Caco-2 (cell line): ENCODE measurements at regions not wholly inside any gene's neighbourhood (a gene's known extent, or its start where the extent isn't known, plus 50 kb on each side); places are given as distances from the start of the nearest gene placed in this dataset.
A peak's percentile ranks its signal among the peaks of the same experiment; 100 is the strongest.
"Not testable (repeated sequence)": the region's sequence is repeated elsewhere in the genome, so short reads cannot be mapped to it uniquely, and the experiment has no call there.

Experiments used
- BruUV-seq: library from RNA; stranded (reverse); fragments of 400-500 nt; replicated peaks from 2 replicates; lab custom pipeline; 2021; lab: Mats Ljungman, UMichigan
- CTCF ChIA-PET: fragments of 300-600 bp; sonication (Branson Sonifier 250); formaldehyde crosslinking; loops from one replicate; lab custom pipeline; 2022; ENCODE audit warnings: antibody characterized with exemption; lab: Charles Lee
- POLR2A ChIA-PET: fragments of 300-600 bp; sonication (Branson Sonifier 250); formaldehyde crosslinking; loops from one replicate; lab custom pipeline; 2022; ENCODE audit warnings: antibody characterized with exemption; lab: Charles Lee
- DNase-seq, 2 experiments: peaks; one replicate each; pipeline versions ENCODE4 v3.0.0 to v3.0.0-alpha.2; 2020 to 2022
- H3K27me3 ChIP-seq: replicated peaks from 2 replicates; pipeline ENCODE4 v1.6.0; 2011; ENCODE audit warnings: low read length; ENCODE audit not compliant: control insufficient read depth, insufficient read depth
- H3K36me3 ChIP-seq: 2 replicates; pipeline ENCODE4 v1.5.1; 2011; ENCODE audit warnings: low read length; ENCODE audit not compliant: control insufficient read depth, insufficient read depth
- H3K4me1 ChIP-seq: fragments of 250-450 bp; sonication (Bioruptor Pico); 2 replicates; pipeline ENCODE4 v1.5.1; 2020; ENCODE audit warnings: mild to moderate bottlenecking
- H3K4me3 ChIP-seq: 2 replicates; pipeline ENCODE4 v1.5.1; 2011; ENCODE audit warnings: low read depth, mild to moderate bottlenecking, control low read depth, low read length
- H3K9me3 ChIP-seq: fragments of 250-450 bp; sonication (Bioruptor Pico); 2 replicates; pipeline ENCODE4 v1.5.1; 2020; ENCODE audit warnings: mild to moderate bottlenecking, moderate library complexity
- H3K27ac Mint-ChIP-seq: one replicate; pipeline ENCODE4 v1.8.0; 2022; ENCODE audit warnings: mixed read lengths; ENCODE audit not compliant: unreplicated experiment
- H3K27me3 Mint-ChIP-seq: one replicate; pipeline ENCODE4 v1.8.0; 2022; ENCODE audit warnings: mixed read lengths; ENCODE audit not compliant: insufficient read depth, unreplicated experiment
- H3K36me3 Mint-ChIP-seq: one replicate; pipeline ENCODE4 v1.8.0; 2022; ENCODE audit warnings: mild to moderate bottlenecking, mixed read lengths; ENCODE audit not compliant: insufficient read depth, unreplicated experiment
- H3K4me1 Mint-ChIP-seq: one replicate; pipeline ENCODE4 v1.8.0; 2022; ENCODE audit warnings: low read depth, mixed read lengths; ENCODE audit not compliant: unreplicated experiment
- H3K4me3 Mint-ChIP-seq: one replicate; pipeline ENCODE4 v1.8.0; 2022; ENCODE audit warnings: mild to moderate bottlenecking, moderate library complexity, mixed read lengths; ENCODE audit not compliant: unreplicated experiment
- H3K9me3 Mint-ChIP-seq: one replicate; pipeline ENCODE4 v1.8.0; 2022; ENCODE audit warnings: mixed read lengths; ENCODE audit not compliant: unreplicated experiment
- CTCF ChIP-seq, 2 experiments: fragments of 200-600 bp in 1 of 2; IDR thresholded peaks; 1 replicate in 1 of 2; 2 replicates in 1 of 2; pipeline versions ENCODE4 v1.5.1 to v1.8.0; 2011 to 2022; ENCODE audit warnings: antibody characterized with exemption in 1 of 2, control low read depth in 1 of 2, inconsistent platforms in 1 of 2, low read depth in 1 of 2, low read length in 1 of 2, mild to moderate bottlenecking in 1 of 2, moderate library complexity in 1 of 2; ENCODE audit not compliant: insufficient read depth in 1 of 2, severe bottlenecking in 1 of 2, unreplicated experiment in 1 of 2
- intact Hi-C: fragments of 100-400 bp; cut with micrococcal nuclease; formaldehyde crosslinking; loops from one replicate; pipeline ENCODE4 v1.10.0; 2022; ENCODE audit not compliant: unreplicated experiment

- no peaks in the 10 kb centered on the region for H3K9me3 ChIP-seq
- no peak overlapping the region for H3K4me3 Mint-ChIP-seq
- no peaks in the 10 kb centered on the region for H3K36me3 ChIP-seq
- no peak overlapping the region for H3K27ac Mint-ChIP-seq
- POLR2A ChIA-PET = no interaction called here
- H3K4me3 ChIP-seq = no peak overlapping the region
- no peaks in the 10 kb centered on the region for H3K9me3 Mint-ChIP-seq
- no peaks in the 10 kb centered on the region for H3K4me1 Mint-ChIP-seq
- DNase-seq = no peak
- CTCF ChIA-PET = no interaction called here
- TF ChIP-seq CTCF (IDR thresholded peaks at IDR 0.05; ENCODE audit: insufficient read depth in 1 of 2, low read depth in 1 of 2, low read length in 1 of 2, severe bottlenecking in 1 of 2, unreplicated experiment in 1 of 2) = no peak
- intact Hi-C loops = no loop called here
- H3K4me1 ChIP-seq = no peaks in the 10 kb centered on the region
- H3K27me3 Mint-ChIP-seq = peaks cover 18% of the 10 kb centered on the region
- H3K36me3 Mint-ChIP-seq = no peaks in the 10 kb centered on the region
- no TSS peak for BruUV-seq
- H3K27me3 ChIP-seq = no peaks in the 10 kb centered on the region; the same call in 1 of the 2 replicates
Measured at GRCh38 chrX:104376937-104377336, 122.2 kb upstream of the ESX1 start.

GRCh38 chrX:104372547-104372946, 117.8 kb upstream of the ESX1 start:
- peaks cover 7% of the 10 kb centered on the region for H3K27me3 Mint-ChIP-seq
- no peak overlapping the region for H3K4me3 Mint-ChIP-seq
- intact Hi-C loops = no loop called here
- Histone ChIP-seq H3K4me1 (no peaks in the 10 kb centered on the region), H3K4me3 (no peak overlapping the region), H3K9me3 (no peaks in the 10 kb centered on the region), H3K36me3 (no peaks in the 10 kb centered on the region), H3K27me3 (no peaks in the 10 kb centered on the region)
- CTCF ChIA-PET = no interaction called here
- no TSS peak for BruUV-seq
- H3K27ac Mint-ChIP-seq = no peak overlapping the region
- POLR2A ChIA-PET = no interaction called here
- H3K4me1 Mint-ChIP-seq = no peaks in the 10 kb centered on the region
- H3K36me3 Mint-ChIP-seq = no peaks in the 10 kb centered on the region
- H3K9me3 Mint-ChIP-seq = no peaks in the 10 kb centered on the region
- TF ChIP-seq CTCF (IDR thresholded peaks at IDR 0.05; ENCODE audit: insufficient read depth in 1 of 2, low read depth in 1 of 2, low read length in 1 of 2, severe bottlenecking in 1 of 2, unreplicated experiment in 1 of 2) = no peak
- no peak for DNase-seq

- no peaks in the 10 kb centered on the region for H3K27me3 ChIP-seq
- Mint-ChIP-seq H3K36me3 (no peaks in the 10 kb centered on the region), H3K27ac (no peak overlapping the region), H3K4me3 (no peak overlapping the region), H3K27me3 (no peaks in the 10 kb centered on the region), H3K4me1 (no peaks in the 10 kb centered on the region), H3K9me3 (no peaks in the 10 kb centered on the region)
- ChIA-PET CTCF (interaction anchor here (0.6 to 1.0 kb wide), 2 partner anchors 62 to 552 kb away, joined by 3 to 4 read pairs; no protein-coding TSS in a partner anchor), POLR2A (no interaction called here)
- no peaks in the 10 kb centered on the region for H3K36me3 ChIP-seq
- no TSS peak for BruUV-seq
- DNase-seq = peak; percentile 51 to 60
- no peak overlapping the region for H3K4me3 ChIP-seq
- H3K9me3 ChIP-seq = no peaks in the 10 kb centered on the region
- TF ChIP-seq CTCF (IDR thresholded peaks at IDR 0.05; ENCODE audit: insufficient read depth in 1 of 2, low read depth in 1 of 2, low read length in 1 of 2, severe bottlenecking in 1 of 2, unreplicated experiment in 1 of 2) = peak in 1 of 2 experiments; percentile 57
- intact Hi-C loops = no loop called here
- no peaks in the 10 kb centered on the region for H3K4me1 ChIP-seq
Measured at GRCh38 chrX:104370089-104370488, 115.4 kb upstream of the ESX1 start.

GRCh38 chrX:104360774-104361173, 106.0 kb upstream of the ESX1 start:
- DNase-seq, intact Hi-C loops, BruUV-seq, H3K27ac Mint-ChIP-seq, H3K4me3 ChIP-seq, CTCF ChIA-PET, H3K27me3 Mint-ChIP-seq, H3K36me3 Mint-ChIP-seq, POLR2A ChIA-PET, H3K4me3 Mint-ChIP-seq, H3K4me1 Mint-ChIP-seq, H3K36me3 ChIP-seq, H3K4me1 ChIP-seq, H3K9me3 ChIP-seq, H3K27me3 ChIP-seq, H3K9me3 Mint-ChIP-seq: not testable (repeated sequence)
